GM18505 (cell line): ENCODE measurements at regions not wholly inside any gene's neighbourhood (a gene's known extent, or its start where the extent isn't known, plus 50 kb on each side); places are given as distances from the start of the nearest gene placed in this dataset.
"Not testable (repeated sequence)": the region's sequence is repeated elsewhere in the genome, so short reads cannot be mapped to it uniquely, and the experiment has no call there.

Experiments
- ATAC-seq: cut with Tn5 transposase; IDR thresholded peaks from one replicate; pipeline ENCODE4 v1.9.1; 2021; ENCODE audit not compliant: unreplicated experiment
- POLR2A ChIP-seq: IDR thresholded peaks from 4 replicates; pipeline ENCODE4 v1.6.1; 2011; ENCODE audit warnings: borderline replicate concordance; ENCODE audit not compliant: insufficient read depth, insufficient read length; ENCODE audit errors: extremely low read depth

GRCh38 chr6:68012822-68013221, 622.3 kb upstream of the ADGRB3 start:
- no peak for TF ChIP-seq POLR2A
- no peak for ATAC-seq

DNA sequence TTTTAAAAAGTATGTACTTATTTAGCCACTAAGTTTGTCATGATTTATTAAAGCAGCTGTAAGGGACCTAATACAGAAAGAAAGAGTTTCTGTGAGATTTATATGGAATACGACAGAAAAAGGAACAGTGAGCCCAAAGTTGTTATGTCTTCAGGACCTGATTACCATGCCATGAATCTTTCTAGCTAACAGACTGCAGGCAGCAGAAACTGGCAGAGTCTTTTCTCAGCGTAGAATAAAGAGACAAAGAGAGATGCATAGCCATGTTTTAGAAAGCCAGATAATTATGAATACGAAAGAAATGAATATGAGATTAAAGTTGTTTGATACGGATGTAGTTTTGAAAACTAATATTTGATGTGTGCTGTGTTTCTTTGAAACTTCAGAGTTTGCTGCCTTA, 624.1 kb upstream of the ADGRB3 start:
- TF ChIP-seq POLR2A = no peak
- ATAC-seq = no peak

- TF ChIP-seq POLR2A = no peak
- no peak for ATAC-seq
Measured at GRCh38 chr6:68008445-68008844, 626.6 kb upstream of the ADGRB3 start.

DNA sequence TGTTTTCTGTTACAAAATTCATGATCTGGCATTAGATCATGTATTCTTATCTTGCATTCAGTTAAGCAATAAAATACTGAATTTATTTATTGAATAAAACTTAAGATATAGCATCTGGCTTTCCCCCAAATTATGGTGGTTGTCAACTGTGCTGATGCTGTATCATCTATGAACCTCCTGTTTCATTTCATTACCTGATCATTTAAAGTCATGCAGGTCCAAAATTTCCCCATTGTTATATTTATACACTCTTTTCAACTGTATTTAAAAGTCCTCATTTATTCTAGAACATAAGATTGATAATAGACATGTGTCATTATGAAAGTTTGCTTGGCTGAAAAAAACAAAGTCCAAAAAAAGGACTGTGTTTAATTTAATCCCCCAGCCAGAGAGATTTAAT, 627.4 kb upstream of the ADGRB3 start:
- ATAC-seq = no peak
- TF ChIP-seq POLR2A = no peak

GRCh38 chr6:67986694-67987232, 648.3 kb upstream of the ADGRB3 start:
- no peak for TF ChIP-seq POLR2A
- no peak for ATAC-seq

GRCh38 chr6:67976486-67976885, 658.6 kb upstream of the ADGRB3 start:
- no peak for TF ChIP-seq POLR2A
- ATAC-seq = no peak

DNA sequence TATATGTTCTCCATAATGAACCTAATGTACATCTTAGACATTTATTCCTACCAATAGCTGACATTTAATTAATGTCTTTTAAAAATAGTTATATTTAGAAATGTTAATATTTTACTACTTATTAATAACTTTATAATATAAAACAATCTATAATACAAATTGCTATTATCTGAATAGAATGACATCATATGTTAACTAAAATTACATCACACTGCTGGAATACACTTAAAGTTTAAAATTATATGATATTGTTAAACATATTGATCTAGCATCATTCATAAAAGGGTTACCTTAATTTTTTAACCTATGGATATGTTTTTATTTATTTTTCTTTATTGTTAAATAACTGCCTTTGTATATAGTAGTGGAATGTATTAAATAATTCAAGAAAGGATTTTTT, 660.2 kb upstream of the ADGRB3 start:
- TF ChIP-seq POLR2A = no peak
- ATAC-seq = no peak

- TF ChIP-seq POLR2A = no peak
- ATAC-seq = no peak
Measured at GRCh38 chr6:67971812-67972211, 663.3 kb upstream of the ADGRB3 start.

GRCh38 chr6:67966830-67967229, 668.3 kb upstream of the ADGRB3 start:
- TF ChIP-seq POLR2A = no peak
- no peak for ATAC-seq

- ATAC-seq = no peak
- TF ChIP-seq POLR2A = no peak
Measured at GRCh38 chr6:67956352-67956751, 678.7 kb upstream of the ADGRB3 start.

DNA sequence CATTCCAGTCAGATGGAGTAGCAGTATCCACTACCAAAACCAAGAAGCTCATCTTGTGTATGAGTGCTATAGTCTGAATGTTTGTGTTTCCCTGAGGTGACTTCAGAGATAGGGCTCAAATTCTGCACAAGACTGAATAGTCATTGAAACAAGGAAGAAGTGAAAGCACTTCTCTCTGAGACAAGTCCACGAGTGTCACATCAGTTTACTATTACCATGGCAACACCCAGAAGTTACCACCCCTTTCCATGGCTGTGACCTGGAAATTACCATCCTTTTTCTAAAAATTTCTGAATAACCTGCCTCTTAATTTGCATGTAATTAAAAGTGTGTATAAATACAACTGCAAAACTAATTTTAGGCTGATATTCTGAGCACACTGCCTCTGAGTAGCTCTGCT, 682.1 kb upstream of the ADGRB3 start:
- no peak for TF ChIP-seq POLR2A
- ATAC-seq = no peak

GRCh38 chr6:67952121-67952520, 683.0 kb upstream of the ADGRB3 start:
- no peak for ATAC-seq
- TF ChIP-seq POLR2A = no peak

GRCh38 chr6:67947762-67948161, 687.3 kb upstream of the ADGRB3 start:
- not testable (repeated sequence) for ATAC-seq

- no peak for TF ChIP-seq POLR2A
- ATAC-seq = no peak
Measured at GRCh38 chr6:67935976-67936477, 699.1 kb upstream of the ADGRB3 start.

- ATAC-seq = no peak
- TF ChIP-seq POLR2A = no peak
Measured at GRCh38 chr6:67933278-67933677, 701.8 kb upstream of the ADGRB3 start.

DNA sequence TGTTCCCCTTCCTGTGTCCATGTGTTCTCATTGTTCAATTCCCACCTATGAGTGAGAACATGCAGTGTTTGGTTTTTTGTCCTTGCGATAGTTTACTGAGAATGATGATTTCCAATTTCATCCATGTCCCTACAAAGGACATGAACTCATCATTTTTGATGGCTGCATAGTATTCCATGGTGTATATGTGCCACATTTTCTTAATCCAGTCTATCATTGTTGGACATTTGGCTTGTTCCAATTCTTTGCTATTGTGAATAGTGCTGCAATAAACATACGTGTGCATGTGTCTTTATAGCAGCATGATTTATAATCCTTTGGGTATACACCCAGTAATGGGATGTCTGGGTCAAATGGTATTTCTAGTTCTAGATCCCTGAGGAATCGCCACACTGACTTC, 712.5 kb upstream of the ADGRB3 start:
- ATAC-seq = not testable (repeated sequence)

DNA sequence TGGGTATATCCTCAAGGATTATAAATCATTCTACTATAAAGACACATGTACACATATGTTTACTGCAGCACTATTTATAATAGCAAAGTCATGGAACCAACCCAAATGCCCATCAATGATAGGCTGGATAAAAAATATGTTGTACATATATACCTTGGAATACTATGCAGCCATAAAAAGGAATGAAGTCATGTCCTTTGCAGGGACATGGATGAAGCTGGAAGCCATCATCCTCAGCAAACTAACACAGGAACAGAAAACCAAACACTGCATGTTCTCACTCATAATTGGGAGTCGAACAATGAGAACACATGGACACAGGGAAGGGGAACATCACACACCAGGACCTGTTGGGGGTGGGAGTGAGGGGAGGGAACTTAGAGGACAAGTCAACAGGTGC, 715.0 kb upstream of the ADGRB3 start:
- ATAC-seq = not testable (repeated sequence)
